HEK293 (cell line): ENCODE measurements at regions not wholly inside any gene's neighbourhood (a gene's known extent, or its start where the extent isn't known, plus 50 kb on each side); places are given as distances from the start of the nearest gene placed in this dataset.
"Not testable (repeated sequence)": the region's sequence is repeated elsewhere in the genome, so short reads cannot be mapped to it uniquely, and the experiment has no call there.

Experiments used
- BCL11B ChIP-seq: fragments of 450-650 bp; formaldehyde crosslinking; IDR thresholded peaks from 2 replicates; pipeline ENCODE4 v1.5.1; 2016; ENCODE audit warnings: low read depth, missing biosample characterization, missing genetic modification characterization
- ZNF2 ChIP-seq: fragments of 450-650 bp; formaldehyde crosslinking; IDR thresholded peaks from 2 replicates; pipeline ENCODE4 v1.5.1; 2016; ENCODE audit warnings: missing biosample characterization, missing genetic modification characterization
- TF ChIP-seq, protein P1 (sequence below): fragments of 450-650 bp; formaldehyde crosslinking; IDR thresholded peaks from 2 replicates; pipeline ENCODE4 v1.5.1; 2016; ENCODE audit warnings: missing biosample characterization, missing genetic modification characterization

DNA sequence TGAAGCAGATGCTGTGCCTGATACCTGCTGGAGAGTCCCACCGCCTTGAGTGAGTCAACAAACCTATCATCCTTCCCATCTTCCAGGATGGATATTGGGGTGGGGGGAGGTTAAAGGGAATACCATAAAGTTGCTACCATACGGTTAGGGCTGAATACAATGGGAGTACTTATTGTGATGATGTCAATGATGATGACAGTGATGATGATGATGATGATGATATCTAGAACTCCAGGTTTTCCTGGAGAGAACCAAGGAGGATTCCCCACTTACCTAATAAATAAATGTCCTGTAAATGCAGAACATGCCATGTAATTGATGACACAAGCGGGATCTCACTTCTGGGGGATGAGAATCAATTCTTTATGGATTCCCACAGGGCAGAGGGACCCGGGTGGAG, 370.9 kb downstream of the BCL2L11 start:
- TF ChIP-seq BCL11B, ZNF2 (tag by site-specific recombination): not testable (repeated sequence)
- TF ChIP-seq, protein P1, sequence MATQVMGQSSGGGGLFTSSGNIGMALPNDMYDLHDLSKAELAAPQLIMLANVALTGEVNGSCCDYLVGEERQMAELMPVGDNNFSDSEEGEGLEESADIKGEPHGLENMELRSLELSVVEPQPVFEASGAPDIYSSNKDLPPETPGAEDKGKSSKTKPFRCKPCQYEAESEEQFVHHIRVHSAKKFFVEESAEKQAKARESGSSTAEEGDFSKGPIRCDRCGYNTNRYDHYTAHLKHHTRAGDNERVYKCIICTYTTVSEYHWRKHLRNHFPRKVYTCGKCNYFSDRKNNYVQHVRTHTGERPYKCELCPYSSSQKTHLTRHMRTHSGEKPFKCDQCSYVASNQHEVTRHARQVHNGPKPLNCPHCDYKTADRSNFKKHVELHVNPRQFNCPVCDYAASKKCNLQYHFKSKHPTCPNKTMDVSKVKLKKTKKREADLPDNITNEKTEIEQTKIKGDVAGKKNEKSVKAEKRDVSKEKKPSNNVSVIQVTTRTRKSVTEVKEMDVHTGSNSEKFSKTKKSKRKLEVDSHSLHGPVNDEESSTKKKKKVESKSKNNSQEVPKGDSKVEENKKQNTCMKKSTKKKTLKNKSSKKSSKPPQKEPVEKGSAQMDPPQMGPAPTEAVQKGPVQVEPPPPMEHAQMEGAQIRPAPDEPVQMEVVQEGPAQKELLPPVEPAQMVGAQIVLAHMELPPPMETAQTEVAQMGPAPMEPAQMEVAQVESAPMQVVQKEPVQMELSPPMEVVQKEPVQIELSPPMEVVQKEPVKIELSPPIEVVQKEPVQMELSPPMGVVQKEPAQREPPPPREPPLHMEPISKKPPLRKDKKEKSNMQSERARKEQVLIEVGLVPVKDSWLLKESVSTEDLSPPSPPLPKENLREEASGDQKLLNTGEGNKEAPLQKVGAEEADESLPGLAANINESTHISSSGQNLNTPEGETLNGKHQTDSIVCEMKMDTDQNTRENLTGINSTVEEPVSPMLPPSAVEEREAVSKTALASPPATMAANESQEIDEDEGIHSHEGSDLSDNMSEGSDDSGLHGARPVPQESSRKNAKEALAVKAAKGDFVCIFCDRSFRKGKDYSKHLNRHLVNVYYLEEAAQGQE (tag by site-specific recombination), result not testable (repeated sequence)
